NCI-H748 (cell line): ENCODE measurements at regions not wholly inside any gene's neighbourhood (a gene's known extent, or its start where the extent isn't known, plus 50 kb on each side); places are given as distances from the start of the nearest gene placed in this dataset.
A peak's percentile ranks its signal among the peaks of the same experiment; 100 is the strongest.
"Not testable (repeated sequence)": the region's sequence is repeated elsewhere in the genome, so short reads cannot be mapped to it uniquely, and the experiment has no call there.

Source experiments
- DNase-seq: peaks from one replicate; lab custom pipeline; 2025; ENCODE audit not compliant: unreplicated experiment; lab: John Stamatoyannopoulos, UW

DNA sequence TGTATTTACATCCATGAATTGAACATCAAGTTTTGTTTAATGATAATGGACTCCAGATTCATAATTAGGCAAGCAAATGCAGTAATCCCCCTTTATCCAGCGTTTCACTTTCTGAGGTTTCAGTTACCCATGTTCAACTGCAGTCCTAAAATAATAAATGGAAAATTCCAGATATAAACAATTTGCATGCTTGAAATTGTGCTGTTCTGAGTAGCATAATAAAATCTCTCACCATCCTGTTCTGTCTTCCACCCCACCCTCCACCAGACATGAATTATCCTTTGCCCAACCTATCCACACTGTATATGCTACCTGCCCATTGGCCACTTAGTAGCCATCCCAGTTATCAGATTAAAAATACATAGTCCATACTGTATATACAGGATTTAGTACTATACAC lies 224.5 kb upstream of the CHAC2 start:
- DNase-seq, result no peak

DNA sequence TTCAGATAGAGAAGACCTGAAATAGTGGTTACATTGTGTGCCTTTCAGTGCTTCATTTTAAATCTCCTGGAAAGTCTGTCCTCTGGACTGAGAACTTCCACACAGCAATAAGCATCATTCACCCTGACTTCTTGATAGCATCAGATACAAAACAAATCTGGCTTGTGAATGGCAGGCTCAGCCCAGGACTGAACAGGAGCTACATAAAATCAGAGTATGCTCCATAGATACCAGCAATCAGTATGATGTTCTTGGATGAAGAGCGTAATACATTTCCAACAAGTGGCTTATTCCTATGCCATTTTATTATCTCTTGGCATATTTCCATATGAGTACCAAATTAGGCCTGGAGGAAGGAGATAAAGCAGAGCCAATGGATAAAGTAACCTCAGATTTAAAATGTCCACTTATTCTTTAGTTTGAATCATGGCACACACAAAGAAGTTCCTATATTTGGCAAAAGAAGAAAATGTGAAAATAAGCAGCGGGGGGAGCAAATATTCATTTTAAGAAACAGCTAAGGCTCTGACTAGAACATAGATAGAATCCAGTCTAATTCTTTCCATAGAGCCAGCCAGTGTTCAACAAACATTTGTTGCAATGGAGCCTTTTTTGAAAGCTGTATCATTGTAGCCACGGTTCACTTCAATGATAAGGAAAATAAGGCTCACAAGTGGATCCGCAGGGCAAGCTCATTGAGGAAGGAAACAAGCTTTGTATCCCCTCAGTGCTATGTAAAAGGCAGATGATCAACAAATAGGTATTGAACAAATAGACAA lies 230.8 kb upstream of the CHAC2 start:
- DNase-seq, result no peak

DNA sequence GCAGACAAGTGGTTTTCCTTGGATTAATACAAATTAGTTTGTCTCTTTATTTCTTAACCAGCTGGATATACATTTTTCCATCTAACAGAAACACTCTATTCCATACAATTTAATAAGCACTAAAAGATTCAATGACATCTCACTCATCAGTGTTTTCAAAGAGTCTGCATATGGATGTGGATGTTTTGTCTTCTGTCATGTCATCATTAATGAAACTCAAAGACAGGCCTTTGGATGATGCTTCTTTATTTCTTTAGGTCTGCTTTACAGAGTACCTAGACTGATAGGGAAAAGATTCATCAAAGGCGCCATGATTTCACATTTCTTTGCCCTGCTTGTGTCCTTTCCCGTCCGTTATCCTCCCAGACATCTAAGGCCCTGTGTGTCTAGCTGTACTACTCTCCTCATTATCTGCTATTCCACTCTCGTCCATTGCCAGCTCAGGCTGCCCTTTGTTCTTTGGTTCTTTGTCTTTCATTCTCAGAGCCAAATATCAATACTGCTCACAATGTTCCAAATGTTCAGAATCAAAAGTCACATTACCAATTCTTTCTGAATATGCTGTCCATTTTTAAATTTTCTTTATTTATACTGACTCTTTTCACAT lies 232.3 kb upstream of the CHAC2 start:
- DNase-seq, result no peak

DNA sequence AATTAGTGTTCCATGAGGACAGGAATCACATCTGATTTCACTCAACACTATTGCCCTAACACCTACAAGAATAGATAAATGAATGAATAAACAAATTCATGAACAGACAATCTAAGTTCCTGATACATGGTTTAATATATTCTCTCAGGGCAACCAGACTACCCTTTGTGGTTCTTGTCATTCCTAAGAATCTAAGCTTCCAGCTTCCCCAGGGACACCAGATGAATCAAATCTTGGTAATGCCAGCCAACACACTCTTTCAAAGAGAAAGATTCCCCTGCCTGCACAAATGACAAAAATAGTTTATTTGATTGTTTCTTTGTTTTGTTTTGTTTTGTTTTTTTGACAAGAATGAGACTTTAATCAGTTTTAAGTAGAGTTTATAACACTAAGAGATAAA lies 237.5 kb upstream of the CHAC2 start:
- DNase-seq, result no peak

DNA sequence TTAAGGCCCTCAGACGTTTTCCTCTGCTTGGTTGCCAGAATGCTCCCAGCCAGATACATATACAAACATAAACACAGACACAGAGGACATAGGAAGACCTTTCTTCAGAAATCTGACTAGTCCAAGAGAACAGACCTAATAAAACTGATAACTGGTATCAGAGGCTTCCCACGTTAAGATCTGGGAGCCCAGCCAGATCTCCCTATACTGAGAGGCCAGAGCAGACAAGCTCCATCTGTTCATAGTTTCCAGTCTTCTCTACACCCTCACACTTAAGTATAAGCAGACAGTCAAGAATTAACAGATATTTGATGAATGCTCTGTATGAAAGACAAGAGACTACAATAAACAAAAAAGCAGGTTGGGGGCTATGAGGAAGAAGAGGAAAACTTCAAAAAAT lies 240.5 kb upstream of the CHAC2 start:
- no peak for DNase-seq

DNA sequence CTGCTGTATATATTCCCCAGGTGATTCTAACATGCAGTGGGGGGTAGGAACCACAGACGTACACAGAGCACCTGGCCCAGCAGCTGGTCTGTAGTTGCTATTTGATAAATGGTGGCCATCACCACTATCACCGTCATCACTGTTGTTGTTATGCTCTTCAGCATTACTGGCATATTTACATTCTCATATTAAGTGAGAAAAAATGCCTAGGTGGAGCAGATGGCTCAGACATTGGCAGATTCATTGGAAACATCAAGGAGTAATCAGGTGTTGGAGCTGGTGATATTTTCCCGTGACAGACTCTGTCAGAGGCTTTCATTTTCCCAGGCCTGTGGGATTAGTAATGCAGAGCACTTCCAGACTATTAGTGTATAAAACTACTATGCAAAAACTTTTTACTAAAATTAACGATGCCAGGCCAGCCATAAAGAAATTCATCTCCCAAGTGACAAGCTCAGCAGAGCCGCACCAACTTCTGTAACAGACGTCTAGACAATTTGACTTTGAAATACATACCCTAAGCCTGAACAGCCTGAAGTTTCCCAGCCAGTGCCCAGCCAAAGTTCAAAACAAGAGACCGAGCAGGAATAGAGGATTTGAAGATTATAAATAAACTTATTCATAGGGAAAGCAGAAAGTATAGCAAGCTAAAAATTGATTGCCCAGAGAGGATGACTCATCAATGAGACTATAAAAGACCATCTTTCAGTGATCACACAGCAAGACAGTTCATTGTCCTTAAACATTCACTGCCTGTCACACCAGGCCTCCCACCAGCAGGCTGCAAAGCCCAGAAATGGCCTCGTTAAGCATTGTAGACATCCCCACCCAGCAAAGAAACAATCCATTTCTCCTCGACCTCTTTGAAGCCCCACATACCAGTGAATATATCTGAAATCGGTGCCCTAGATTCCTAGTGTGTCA lies 247.4 kb upstream of the CHAC2 start:
- DNase-seq, result peak; percentile 90

DNA sequence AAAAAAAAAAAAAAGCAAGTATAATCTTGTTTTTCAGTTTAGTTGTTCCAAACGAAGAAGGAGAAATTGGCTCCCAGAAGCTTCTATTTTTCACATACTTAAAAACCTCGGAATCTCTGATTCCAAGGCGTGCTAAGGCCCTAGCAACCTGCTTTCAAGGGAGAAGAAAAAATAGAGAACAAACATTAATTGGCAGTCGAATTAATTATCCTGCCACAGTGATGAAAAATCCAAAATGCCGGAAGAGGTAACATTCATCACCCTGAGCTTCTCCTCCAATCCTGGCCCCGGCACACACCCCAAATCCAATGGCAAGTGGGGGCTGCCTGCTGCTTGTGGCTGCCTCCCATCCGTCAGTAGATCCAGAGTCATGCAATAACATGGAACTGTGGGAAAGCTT lies 250.2 kb upstream of the CHAC2 start:
- no peak for DNase-seq

DNA sequence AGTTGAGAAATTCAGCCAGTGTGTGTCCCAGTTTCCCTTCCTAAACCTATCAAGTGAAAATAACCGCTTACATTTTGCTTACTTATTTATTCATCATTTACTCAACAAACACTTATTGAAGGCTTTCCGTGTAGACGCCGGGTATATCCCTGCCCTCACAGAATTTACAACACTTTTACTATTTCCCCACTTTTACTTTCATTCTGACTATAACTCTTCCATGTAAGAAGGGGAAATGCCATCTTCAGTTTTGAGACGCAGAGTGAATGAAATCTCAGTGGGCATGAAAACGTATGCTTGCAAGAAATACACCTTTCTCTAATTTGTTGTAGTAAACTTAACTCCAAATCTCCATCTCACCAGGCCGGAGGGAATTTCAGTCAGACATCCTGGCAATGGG lies 251.0 kb upstream of the CHAC2 start:
- no peak for DNase-seq

DNA sequence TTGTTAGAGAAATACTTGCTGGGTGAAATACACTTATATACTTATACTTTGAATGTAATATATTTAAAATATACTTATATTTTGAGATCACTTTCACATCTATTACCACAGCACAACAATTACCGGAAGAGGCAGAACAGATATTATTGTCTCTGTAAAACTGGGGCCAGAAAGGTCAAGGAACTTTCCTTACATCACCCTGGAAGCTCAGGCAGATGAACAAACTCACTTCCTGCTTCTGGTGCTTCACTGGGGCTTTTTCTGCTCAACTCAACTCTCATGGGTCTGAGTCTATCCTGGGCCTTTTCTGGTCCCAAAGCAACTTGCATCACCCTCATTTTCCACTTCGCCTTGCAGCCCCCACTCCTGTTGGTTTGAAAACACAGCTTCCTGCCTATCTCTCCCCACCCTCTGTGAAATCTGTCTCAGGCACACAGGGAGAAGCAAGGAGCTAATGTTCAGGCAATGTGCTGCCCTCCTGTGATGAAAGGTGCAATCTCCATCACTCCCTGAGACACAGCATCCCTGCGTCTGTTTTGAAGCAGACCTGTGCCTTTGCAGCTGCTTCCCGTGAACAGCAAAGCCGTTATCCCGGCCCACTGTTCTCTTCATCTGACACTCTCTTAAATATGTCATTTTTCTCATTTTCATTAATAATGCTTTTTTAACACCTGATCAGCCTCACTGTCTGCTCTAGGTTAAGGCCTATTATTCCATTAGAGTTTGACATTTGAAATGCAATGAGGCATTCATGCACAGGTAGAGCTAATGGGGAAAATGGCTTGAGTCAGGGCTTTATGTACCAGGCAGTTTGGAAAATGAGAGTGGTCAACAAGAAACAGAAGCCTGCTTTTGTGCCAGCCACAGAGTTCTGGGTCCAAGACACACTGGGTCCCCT lies 251.9 kb upstream of the CHAC2 start:
- peak; percentile 20 for DNase-seq

DNA sequence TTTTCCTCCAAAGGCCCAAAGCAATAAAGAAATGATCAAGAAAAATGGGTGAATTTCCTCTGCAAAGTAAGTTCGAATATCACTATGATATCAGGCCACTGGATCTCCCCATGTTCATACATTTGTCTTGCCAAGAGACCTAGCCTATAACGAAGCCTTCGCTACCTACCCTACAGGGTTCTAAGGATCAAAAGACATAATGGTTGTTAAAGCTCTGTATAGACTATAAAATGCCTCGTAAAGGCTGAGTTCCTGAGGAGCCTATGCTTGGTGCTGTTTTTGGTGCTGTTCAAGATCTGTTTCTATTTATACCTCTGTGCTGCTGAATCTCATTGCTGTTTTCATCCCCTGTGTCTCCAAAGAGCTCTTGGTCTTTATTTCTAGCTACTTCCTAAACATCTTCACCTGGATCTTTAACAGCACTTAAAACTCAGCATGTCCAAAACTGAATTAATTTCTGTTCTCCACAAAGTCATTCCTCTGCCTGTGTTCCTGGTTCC lies 254.4 kb upstream of the CHAC2 start:
- no peak for DNase-seq

DNA sequence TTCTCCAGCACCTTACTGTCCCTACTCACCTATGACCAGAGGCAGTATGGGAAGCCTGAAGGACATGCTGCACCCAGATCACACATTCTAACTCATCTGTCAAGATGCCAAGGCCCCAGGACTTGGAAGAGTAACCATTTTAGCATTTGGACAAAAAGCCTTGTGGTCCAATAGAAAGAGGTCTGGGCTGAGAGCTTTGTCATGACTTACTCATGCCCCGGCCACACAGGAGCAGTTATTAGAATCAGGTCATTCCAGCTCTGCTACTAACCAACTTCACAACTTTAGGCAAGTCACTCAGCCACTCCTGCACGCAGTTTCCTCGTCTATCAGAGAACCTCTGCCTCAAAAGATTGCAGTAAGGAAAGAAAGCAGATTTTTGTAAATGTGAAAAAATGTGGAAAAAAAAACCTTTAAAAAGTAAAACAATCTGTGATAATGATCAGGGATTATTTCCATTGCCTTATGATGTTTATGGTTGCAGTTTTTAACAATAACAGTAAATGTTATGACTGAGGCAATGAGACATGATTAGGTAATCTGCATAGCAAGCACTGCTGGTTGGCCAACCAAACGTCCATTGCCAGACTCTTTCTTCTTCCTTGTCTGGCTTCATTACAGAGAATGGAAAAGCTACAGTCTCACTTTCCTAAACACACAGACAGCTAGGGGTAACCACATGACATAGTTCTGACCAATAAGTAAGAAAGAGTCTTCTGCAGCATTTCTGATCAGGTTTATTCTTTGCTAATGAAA lies 255.4 kb upstream of the CHAC2 start:
- DNase-seq, result no peak

DNA sequence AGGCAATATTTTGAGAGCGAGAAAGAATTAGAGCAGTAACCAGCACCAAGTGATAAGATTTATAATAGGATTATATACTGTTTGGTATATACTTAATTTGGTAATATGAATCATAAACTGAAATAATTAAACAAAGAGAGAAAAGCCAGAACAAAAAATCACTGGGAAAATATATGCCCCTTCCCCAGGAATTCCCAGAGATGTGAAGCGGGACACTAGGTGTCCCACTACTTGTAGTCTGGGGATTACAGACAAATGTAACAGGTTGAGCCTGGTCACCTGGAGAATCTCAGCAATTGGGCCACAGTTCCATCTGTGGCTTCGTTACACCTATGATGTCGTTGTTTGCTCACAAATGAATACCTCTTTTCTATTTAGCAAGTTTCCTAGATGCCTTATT lies 256.1 kb upstream of the CHAC2 start:
- no peak for DNase-seq

DNA sequence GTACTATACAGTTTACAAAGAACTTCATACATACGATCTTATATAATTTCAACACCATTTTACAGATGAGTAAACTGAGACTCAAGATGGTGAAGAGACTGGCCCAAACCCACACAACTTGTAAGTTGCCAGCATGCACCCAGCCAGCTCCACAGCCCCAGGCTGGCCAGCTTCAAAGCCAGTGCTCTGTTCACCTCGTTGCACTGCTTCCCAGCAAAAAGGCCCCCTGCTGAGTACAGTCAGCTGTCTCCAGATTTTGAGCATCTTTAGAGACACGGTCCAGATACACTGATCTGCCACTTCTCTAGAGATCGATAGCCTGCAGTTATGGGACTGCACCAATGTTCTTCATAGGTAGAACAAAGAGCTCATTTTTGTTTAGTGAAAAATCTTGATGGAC lies 257.2 kb upstream of the CHAC2 start:
- DNase-seq, result peak; percentile 6

DNA sequence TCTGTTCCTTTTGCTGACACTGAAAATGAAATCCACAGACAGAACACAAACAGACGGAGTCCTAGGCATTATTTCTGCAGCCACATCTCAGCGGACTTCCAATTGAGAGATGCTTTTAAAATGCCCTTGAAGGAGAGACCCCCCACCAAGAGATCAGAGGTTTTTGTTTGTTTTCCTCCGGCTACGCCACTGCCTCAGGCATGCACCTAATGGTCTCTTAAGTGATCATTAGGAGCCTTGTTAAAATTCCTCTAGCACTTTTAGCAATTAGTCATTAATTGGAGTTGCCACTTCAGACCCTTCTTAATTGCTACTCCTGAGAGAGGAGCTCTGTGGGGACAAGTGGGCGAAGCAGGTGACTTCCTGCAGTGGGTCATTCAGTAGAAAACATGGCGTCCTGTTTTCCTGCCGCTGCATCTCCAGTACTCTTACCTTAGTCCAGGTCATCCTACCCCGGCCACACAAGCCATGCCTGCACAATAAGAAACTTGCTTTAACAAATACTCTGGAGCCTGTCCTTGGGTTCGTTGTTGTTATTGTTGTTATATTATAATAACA lies 257.7 kb upstream of the CHAC2 start:
- peak; percentile 88 for DNase-seq

DNA sequence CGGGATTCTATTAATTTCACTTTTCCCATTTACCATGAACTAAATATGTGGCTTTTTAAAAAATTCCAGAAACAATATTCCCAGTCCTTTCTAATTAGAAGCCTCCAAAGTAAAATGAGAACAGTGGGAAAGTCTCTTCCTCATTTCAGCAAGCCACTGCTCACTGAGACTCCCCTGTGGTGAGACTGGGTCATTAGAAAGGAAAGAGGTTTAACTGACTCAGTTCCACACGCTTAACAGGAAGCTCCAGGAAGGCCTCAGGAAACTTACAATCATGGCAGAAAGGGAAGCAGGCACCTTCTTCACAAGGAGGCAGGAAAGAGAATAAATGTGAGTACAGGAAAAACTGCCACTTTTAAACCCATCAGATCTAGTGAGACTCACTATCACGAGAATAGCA lies 258.9 kb upstream of the CHAC2 start:
- DNase-seq, result peak; percentile 9

DNA sequence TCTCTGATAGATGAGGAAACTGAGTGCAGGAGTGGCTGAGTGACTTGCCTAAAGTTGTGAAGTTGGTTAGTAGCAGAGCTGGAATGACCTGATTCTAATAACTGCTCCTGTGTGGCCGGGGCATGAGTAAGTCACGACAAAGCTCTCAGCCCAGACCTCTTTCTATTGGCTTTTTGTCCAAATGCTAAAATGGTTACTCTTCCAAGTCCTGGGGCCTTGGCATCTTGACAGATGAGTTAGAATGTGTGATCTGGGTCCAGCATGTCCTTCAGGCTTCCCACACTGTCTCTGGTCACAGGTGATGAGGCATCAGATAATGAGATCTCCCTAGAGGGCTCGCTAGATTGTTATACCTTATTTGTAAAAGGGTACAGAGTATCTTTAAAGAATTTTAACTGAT lies 260.5 kb upstream of the CHAC2 start:
- not testable (repeated sequence) for DNase-seq

DNA sequence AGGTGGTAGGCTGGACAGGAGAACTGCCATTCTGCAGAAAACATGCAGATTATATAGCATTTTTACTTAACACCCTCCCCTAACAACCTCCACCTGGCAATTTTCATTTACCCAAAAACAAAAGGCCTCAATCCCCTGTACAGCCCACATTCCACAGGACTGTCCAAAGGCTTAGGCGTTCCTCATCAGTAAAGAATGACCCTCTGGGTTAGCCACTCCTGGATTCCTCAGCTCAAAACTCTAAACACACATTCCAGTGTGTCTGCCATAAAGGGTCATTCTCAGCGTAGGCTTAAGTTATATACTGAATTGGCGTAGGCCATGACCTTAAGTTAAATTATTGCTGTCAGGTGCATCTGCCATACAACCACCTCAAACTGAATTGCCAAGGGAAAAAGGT lies 261.8 kb upstream of the CHAC2 start:
- DNase-seq, result no peak

DNA sequence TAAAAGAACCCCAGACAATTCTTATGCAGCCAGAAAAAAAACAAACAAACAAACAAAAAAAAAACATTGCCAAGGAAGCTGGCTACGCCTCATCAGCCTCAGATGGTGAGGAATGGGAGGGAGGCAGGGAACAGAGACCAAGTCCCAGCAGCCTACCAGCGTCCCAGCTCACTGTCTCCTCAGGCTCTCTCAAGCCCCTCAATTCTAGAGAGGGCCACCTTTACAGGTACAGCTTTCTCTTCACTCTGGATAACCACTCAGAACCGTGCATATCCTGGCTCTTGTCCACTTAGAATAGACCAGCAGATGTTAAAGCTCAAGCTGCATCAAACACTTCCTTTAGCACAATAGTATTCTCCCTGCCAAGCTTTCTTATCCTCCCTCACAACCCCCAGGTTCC lies 263.1 kb upstream of the CHAC2 start:
- no peak for DNase-seq

DNA sequence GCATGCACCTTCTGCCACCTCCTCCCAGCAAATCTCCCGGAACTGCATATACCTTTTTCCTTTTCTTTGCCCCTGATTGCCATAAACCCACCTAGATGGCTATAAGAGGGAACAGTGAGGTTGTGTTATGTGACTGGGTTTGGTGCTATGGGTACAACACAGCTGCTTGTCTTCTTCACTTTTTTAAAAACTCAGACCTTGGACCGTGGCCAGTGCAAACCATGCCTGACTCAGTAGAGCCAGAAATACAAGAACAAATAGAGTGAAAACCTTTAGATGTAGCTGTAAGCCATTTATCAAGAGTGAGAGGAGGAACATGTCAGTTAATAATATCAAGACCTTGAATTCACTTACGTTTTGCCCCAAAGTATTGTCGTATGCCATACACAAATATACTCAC lies 267.4 kb upstream of the CHAC2 start:
- DNase-seq, result no peak

DNA sequence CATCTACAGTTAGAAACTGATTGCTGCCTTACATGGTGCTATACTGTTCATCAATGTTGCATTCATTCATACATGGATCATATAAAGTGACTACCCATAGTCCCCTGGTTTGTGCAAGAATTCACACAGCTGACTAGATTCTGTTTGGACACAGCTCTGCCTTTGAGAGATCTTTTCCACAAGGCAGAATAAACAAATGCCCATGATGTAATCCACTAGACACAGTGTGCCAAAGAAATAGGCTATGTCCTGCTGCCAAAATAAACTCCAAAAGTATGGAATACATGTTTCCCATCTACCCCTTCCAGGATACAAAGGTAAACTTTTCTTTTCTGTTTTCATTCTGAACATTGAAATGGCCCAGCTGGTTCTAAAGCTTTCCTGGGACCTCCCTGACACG lies 269.4 kb upstream of the CHAC2 start:
- no peak for DNase-seq
